ENCODE measurements at regions not wholly inside any gene's neighbourhood (a gene's known extent, or its start where the extent isn't known, plus 50 kb on each side); places are given as distances from the start of the nearest gene placed in this dataset.

GRCh38 chr3:144424606-144425005 lies 453.0 kb downstream of the DIPK2A start:
- Histone ChIP-seq H3K56ac (ENCODE audit: insufficient read length, low read depth, low read length) (no peak overlapping the region), H4K8ac (replicated peaks; ENCODE audit: insufficient read length, low read depth, low read length) (no peak overlapping the region), H3K4ac (ENCODE audit: low read depth, low read length) (no peak overlapping the region), H3K4me1 (ENCODE audit: insufficient read depth, low read length) (no peaks in the 10 kb centered on the region), H3K4me2 (ENCODE audit: insufficient read depth, insufficient read length, low read length) (no peak overlapping the region), H3K14ac (ENCODE audit: insufficient read depth, low read length) (no peak overlapping the region), H2AFZ (ENCODE audit: low read length) (no peak overlapping the region), H3K9ac (ENCODE audit: extremely low read depth, insufficient read length, low read length) (no peak overlapping the region), H2BK15ac (ENCODE audit: low read depth, low read length) (no peak overlapping the region), H3T11ph (ENCODE audit: low read length) (no peak overlapping the region), H2BK5ac (ENCODE audit: insufficient read length, low read length) (no peak overlapping the region), H3K27me3 (ENCODE audit: insufficient read depth, low read length) (no peaks in the 10 kb centered on the region), H3K23ac (ENCODE audit: insufficient read length, low read depth, low read length) (no peak overlapping the region), H2BK120ac (ENCODE audit: low read depth, low read length, poor library complexity, severe bottlenecking) (no peak overlapping the region), H2BK12ac (ENCODE audit: insufficient read length, low read depth, low read length) (no peak overlapping the region), H3K27ac (ENCODE audit: insufficient read length, low read depth, low read length) (no peak overlapping the region), H2AK5ac (ENCODE audit: insufficient read length, low read length) (no peak overlapping the region), H3K79me1 (ENCODE audit: insufficient read depth, low read depth, low read length, poor library complexity, severe bottlenecking) (no peaks in the 10 kb centered on the region), H3K23me2 (ENCODE audit: insufficient read length, low read depth, low read length, poor library complexity, severe bottlenecking) (no peaks in the 10 kb centered on the region), H4K5ac (ENCODE audit: insufficient read length, low read depth, low read length) (no peak overlapping the region), H3K79me2 (ENCODE audit: insufficient read depth, low read length) (no peaks in the 10 kb centered on the region), H4K91ac (ENCODE audit: insufficient read length, low read depth, low read length) (no peak overlapping the region), H2BK20ac (ENCODE audit: low read depth, low read length, poor library complexity, severe bottlenecking) (no peak overlapping the region), H3K18ac (ENCODE audit: insufficient read length, low read depth, low read length) (no peak overlapping the region), H4K20me1 (ENCODE audit: control insufficient read depth, insufficient read depth, insufficient read length) (no peaks in the 10 kb centered on the region), H3K9me3 (ENCODE audit: control insufficient read depth, low read depth, low read length) (no peaks in the 10 kb centered on the region)
- Mint-ChIP-seq H3K36me3 (ENCODE audit: insufficient read depth in 1 of 3, low read depth in 3 of 3) (no peaks in the 10 kb centered on the region), H3K27me3 (ENCODE audit: low read depth) (no peaks in the 10 kb centered on the region), H3K27ac (no peak overlapping the region; a peak in 1 of 7 replicates), H3K9me3 (no peaks in the 10 kb centered on the region), H3K4me3 (no peak overlapping the region), H3K4me1 (peaks cover 2 to 7% of the 10 kb centered on the region in 2 experiments)
- TF ChIP-seq, protein P1, sequence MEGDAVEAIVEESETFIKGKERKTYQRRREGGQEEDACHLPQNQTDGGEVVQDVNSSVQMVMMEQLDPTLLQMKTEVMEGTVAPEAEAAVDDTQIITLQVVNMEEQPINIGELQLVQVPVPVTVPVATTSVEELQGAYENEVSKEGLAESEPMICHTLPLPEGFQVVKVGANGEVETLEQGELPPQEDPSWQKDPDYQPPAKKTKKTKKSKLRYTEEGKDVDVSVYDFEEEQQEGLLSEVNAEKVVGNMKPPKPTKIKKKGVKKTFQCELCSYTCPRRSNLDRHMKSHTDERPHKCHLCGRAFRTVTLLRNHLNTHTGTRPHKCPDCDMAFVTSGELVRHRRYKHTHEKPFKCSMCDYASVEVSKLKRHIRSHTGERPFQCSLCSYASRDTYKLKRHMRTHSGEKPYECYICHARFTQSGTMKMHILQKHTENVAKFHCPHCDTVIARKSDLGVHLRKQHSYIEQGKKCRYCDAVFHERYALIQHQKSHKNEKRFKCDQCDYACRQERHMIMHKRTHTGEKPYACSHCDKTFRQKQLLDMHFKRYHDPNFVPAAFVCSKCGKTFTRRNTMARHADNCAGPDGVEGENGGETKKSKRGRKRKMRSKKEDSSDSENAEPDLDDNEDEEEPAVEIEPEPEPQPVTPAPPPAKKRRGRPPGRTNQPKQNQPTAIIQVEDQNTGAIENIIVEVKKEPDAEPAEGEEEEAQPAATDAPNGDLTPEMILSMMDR (conservative IDR thresholded peaks at IDR 0.05) = no peak
- WGBS (ENCODE audit: extremely low coverage, insufficient read length, low lambda C conversion rate) = no CpG with 5 or more reads among the region's 4 CpGs
- DNase-seq = no peak

Data from H9 (cell line).